RWPE1 (cell line): ENCODE measurements at regions not wholly inside any gene's neighbourhood (a gene's known extent, or its start where the extent isn't known, plus 50 kb on each side); places are given as distances from the start of the nearest gene placed in this dataset.

Experiments used
- CTCF ChIA-PET: fragments of 350-600 bp; sonication (Branson Sonifier 250); formaldehyde crosslinking; extraction: SDS; loops from one replicate; lab custom pipeline; 2021; lab: Yijun Ruan, JAX
- POLR2A ChIA-PET: fragments of 400-600 bp; formaldehyde crosslinking; extraction: SDS; loops from one replicate; lab custom pipeline; 2020; ENCODE audit warnings: antibody characterized with exemption; ENCODE audit not compliant: low non-redundant PET; lab: Yijun Ruan, JAX
- DNase-seq: peaks from one replicate; pipeline ENCODE4 v3.0.0; 2012; ENCODE audit warnings: low spot score
- H3K27ac ChIP-seq: fragments of 450-650 bp; 2 replicates; pipeline ENCODE4 v1.5.1; 2017
- TF ChIP-seq, protein P1 (sequence below): fragments of 450-650 bp; conservative IDR thresholded peaks from 2 replicates; pipeline ENCODE4 v1.5.1; 2017; ENCODE audit warnings: low read depth, mild to moderate bottlenecking

DNA sequence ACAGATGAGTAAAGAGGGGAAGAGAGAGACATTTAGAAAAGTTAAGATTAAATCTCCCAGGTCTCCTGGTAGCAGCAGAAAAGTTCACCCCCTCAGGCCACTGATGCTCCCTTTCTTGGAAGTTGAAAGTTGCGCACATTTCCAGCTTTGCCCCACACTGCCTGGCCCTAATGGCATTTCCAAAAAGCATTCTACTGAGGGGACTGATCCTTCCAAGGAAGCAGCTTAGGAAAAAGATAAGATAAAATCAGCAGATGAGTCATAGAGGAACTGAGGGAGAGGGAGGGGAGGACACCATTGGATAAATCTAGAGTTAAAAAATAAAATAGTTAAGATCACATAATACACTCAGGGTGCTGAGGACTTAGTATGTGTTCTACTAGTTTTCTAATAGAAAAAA is 67.6 kb upstream of the SLC12A2 start:
- ChIA-PET POLR2A (no interaction called here), CTCF (interaction anchor here (0.6 kb wide), 1 partner anchor 140 kb away, joined by 8 read pairs; no protein-coding TSS in a partner anchor)
- no peak overlapping the region for H3K27ac ChIP-seq
- TF ChIP-seq, protein P1, sequence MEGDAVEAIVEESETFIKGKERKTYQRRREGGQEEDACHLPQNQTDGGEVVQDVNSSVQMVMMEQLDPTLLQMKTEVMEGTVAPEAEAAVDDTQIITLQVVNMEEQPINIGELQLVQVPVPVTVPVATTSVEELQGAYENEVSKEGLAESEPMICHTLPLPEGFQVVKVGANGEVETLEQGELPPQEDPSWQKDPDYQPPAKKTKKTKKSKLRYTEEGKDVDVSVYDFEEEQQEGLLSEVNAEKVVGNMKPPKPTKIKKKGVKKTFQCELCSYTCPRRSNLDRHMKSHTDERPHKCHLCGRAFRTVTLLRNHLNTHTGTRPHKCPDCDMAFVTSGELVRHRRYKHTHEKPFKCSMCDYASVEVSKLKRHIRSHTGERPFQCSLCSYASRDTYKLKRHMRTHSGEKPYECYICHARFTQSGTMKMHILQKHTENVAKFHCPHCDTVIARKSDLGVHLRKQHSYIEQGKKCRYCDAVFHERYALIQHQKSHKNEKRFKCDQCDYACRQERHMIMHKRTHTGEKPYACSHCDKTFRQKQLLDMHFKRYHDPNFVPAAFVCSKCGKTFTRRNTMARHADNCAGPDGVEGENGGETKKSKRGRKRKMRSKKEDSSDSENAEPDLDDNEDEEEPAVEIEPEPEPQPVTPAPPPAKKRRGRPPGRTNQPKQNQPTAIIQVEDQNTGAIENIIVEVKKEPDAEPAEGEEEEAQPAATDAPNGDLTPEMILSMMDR, result no peak
- DNase-seq, result no peak

DNA sequence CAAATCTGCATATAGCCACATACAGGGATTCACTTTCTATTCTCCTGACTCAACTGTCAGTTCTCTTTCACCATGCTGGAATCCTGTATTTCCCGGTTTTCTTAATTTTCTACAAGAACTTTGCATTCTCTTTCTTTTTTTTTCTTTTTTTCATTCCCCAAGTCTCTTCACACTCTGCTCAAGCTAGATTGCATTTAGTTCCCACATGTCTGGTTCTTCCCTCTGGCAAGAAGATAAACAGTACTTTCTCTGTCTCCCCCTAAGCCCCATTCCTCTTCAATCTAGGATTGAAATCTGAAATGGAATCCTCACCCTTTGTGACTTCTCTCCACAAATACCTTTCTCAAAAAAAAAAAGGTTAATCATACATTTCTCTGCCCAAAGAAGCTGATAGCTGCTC is 64.2 kb upstream of the SLC12A2 start:
- POLR2A ChIA-PET, result no interaction called here
- CTCF ChIA-PET, result no interaction called here
- TF ChIP-seq, protein P1, result no peak
- H3K27ac ChIP-seq, result no peak overlapping the region
- no peak for DNase-seq

DNA sequence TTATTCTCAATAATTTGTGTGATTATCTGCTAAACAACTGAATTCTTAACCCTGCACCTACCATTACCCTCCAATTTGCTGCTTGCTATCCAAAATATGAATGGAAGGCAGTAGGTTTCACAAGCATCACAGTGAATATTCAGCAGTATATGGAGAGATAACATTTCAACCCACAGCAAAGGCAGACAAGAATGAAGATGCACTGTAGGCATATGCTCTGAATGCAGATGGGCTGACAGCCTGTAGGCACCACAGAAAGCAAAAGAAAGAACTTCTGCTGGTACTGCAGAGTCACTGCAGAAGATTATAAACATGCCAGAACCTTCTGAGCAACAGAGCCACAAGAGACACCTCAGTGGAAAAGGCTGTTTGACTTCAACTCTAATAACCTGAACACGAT is 63.6 kb upstream of the SLC12A2 start:
- TF ChIP-seq, protein P1, result no peak
- POLR2A ChIA-PET, result no interaction called here
- CTCF ChIA-PET, result interaction anchor here (0.6 kb wide), 1 partner anchor 1644 kb away, joined by 3 read pairs; no protein-coding TSS in a partner anchor
- DNase-seq, result no peak
- no peak overlapping the region for H3K27ac ChIP-seq

DNA sequence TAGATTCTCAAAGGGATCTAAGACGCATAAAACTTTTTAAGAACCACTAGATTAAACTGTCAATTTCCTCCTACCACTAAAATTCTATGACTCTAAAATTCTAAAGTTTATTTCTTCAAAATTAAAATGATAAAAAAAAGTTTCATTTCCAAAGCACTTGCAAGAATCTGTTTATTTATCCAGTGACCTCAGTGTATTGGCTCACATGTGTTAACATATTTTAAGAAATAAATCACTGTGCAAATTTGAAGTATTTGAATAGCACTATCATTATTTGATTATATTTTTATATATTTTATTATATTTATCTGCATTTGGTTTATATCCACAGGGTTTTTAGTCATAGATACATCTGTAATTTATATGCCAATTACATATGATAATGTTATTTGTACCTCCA is 62.2 kb upstream of the SLC12A2 start:
- TF ChIP-seq, protein P1, result no peak
- POLR2A ChIA-PET, result no interaction called here
- DNase-seq, result no peak
- H3K27ac ChIP-seq, result no peak overlapping the region
- CTCF ChIA-PET, result no interaction called here
